ENCODE measurements at regions not wholly inside any gene's neighbourhood (a gene's known extent, or its start where the extent isn't known, plus 50 kb on each side); places are given as distances from the start of the nearest gene placed in this dataset.

DNA sequence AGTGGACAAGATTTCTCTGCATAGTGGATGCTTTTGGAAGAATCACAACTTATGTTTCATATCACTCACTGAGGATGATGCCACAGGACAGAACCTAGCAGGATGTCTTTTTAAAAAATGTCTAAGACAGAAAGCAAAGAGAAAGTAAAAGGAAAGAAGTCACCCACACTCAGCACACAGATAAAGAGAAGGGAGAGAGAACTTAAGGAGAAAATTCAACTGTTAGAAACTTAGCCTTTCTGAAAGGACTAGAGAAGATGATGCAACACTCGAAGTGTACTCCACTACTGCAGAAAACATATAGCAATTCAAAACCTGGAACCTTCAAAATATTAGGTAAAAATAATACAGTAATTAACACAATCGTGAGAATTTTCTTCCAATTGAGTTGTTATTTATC lies 52.8 kb upstream of the STK26 start:
- TF ChIP-seq POLR2AphosphoS5 (IDR thresholded peaks at IDR 0.05) (no peak), POLR2A (IDR thresholded peaks at IDR 0.05) (no peak), EP300 (IDR thresholded peaks at IDR 0.05) (no peak)

All from suprapubic skin (tissue), 4 donors.